CD4-positive, alpha-beta T cell treated with Interleukin-17A for 4 hours (primary cell): ENCODE measurements at regions not wholly inside any gene's neighbourhood (a gene's known extent, or its start where the extent isn't known, plus 50 kb on each side); places are given as distances from the start of the nearest gene placed in this dataset.
"Not testable (repeated sequence)": the region's sequence is repeated elsewhere in the genome, so short reads cannot be mapped to it uniquely, and the experiment has no call there.

Source experiments
- DNase-seq: peaks from one replicate; pipeline ENCODE4 v3.0.0-alpha.2; 2020; ENCODE audit warnings: mixed read lengths

GRCh38 chr4:57305836-57306235 lies 195.7 kb upstream of the IGFBP7 start:
- DNase-seq, result no peak

GRCh38 chr4:57303012-57303751 lies 193.0 kb upstream of the IGFBP7 start:
- DNase-seq, result no peak

DNA sequence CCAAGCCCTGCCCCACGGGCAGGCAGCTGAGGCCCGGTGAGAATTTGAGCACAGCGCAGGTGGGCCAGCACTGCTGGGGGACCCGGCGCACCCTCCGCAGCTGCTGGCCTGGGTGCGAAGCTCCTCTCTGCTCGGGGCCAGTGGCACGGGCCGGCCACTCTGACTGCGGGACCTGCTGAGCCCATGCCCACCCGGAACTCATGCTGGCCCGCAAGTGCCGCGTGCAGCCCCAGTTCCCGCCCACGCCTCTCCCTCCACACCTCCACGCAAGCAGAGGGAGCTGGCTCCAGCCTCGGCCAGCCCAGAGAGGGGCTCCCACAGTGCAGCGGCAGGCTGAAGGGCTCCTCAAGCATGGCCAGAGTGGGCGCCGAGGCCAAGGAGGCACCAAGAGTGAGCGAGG lies 190.1 kb upstream of the IGFBP7 start:
- not testable (repeated sequence) for DNase-seq

GRCh38 chr4:57291911-57292310 lies 181.7 kb upstream of the IGFBP7 start:
- DNase-seq, result no peak

- DNase-seq, result no peak
Observed at GRCh38 chr4:57287687-57288604, 177.8 kb upstream of the IGFBP7 start.

DNA sequence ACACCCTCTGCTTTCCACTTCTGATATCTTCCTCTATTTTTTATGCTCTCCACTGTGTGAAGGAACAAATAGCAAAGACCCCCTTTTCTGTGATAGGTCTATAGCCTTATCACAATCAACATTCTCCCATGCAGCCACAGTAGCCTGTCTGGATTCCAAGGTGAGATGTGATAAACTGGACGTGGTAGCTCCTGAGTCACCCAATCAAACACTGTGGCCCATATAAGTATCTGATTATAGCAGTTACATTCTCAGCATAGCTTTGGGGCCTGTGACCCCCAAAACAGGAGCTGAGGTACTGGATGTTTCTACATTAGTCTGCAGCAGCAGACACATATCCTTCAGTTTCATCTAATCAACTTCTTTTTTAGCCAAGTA lies 172.7 kb upstream of the IGFBP7 start:
- DNase-seq, result no peak

- DNase-seq, result no peak
Observed at GRCh38 chr4:57280481-57280880, 170.3 kb upstream of the IGFBP7 start.

DNA sequence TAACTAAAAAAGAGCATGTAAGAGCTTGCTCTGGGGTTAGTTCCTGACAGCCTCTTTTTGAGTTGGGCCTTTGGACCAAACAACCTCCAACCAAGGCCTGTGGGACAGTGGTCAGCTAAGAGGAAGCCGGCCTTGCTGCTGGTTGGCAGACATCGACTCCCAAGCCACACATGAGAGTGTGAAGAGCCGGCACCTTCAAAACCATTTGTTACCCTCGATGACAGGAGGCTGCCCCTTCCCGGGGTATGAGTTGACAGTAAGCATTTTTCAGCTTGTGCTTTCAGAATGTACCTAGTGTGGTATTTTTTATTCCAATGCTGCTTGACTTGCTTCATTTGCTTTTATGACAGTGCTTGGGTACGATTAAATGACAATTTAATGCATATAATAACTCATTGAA lies 168.6 kb upstream of the IGFBP7 start:
- no peak for DNase-seq

DNA sequence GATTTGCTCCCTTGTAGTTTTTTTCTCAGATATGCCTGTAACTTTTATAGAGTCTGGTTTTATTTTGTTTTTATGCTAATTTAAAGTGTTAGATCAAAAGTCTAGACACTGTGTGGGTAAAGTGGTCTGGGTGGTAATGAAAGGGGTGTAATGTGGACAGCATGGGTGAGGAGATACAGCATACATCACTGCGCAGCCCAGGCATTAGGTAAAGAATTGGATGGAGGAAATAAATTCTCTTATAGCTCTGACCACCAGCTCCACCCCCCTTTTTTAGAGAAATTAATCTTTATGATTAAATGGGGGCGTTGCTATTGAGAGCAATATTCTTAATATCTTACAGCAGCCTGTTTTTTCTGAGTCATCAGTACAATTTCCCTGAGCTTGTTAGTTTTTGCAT lies 163.9 kb upstream of the IGFBP7 start:
- DNase-seq, result no peak

GRCh38 chr4:57270346-57270745 lies 160.2 kb upstream of the IGFBP7 start:
- no peak for DNase-seq

GRCh38 chr4:57265831-57266582 lies 155.8 kb upstream of the IGFBP7 start:
- DNase-seq, result no peak

DNA sequence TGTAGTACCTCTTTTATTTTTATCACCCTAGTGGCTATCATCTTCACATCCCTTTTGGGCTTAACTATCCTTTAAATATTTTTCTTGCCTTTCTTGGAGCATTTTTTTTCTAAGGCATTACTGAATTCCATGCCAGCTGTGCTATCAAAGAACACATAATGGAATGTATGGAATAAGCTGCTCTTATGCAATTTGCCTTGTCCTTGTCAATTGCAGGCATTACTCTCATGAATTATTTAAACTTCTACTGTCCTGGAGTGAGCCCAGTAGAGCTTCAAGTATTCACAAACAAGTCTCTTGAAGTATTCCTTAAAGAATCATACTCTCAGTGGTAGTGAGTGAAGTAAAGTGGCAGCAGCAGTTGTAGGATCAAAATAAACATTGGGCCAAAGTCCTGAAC lies 144.6 kb upstream of the IGFBP7 start:
- no peak for DNase-seq

- DNase-seq, result no peak
Observed at GRCh38 chr4:57249083-57249482, 138.9 kb upstream of the IGFBP7 start.

GRCh38 chr4:57243076-57243475 lies 132.9 kb upstream of the IGFBP7 start:
- DNase-seq, result no peak

DNA sequence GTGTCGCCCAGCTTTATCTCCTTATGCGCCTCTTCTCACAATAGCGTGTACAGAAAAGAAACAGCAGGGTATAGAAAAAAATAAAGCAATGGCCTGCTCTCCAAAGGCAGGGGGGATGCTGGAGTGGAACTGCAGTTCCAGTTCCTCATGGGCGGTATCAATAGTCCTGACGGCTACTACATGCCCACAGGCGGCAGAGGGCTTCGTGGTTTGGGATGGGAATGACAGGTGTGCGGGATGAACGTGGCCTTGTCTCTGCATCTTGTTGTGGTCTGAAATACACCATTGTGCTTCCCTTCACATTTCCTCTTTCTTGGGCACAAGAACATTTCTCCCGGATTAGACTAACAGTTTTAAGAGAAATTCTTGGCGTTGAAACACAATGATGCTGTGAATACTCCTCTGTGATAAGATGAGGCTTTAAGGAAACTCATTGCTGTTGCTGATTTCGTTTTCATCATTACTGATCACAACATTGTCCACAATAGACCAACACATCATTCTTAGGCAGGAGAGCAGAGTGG lies 124.1 kb upstream of the IGFBP7 start:
- no peak for DNase-seq

- DNase-seq, result no peak
Observed at GRCh38 chr4:57233386-57233785, 123.2 kb upstream of the IGFBP7 start.

DNA sequence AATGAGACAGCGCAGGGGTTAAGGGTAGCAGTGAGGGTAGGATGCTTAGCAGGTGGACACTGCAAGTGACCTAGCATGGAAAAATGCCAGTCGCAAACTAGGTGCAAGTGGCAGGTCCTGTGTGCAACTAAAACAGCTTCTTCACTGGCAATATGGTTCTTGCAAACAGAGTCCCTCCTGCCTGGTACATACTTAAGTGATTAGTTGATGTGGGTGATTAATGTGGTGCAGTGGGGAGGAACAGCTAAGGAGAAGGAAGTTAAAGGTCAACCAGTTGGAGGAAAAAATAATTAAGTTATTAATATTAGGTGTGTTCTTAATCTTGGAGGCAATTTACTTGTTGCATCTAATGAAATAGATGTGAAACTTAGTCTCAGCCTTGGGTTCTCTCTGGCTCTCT lies 121.6 kb upstream of the IGFBP7 start:
- DNase-seq, result no peak

DNA sequence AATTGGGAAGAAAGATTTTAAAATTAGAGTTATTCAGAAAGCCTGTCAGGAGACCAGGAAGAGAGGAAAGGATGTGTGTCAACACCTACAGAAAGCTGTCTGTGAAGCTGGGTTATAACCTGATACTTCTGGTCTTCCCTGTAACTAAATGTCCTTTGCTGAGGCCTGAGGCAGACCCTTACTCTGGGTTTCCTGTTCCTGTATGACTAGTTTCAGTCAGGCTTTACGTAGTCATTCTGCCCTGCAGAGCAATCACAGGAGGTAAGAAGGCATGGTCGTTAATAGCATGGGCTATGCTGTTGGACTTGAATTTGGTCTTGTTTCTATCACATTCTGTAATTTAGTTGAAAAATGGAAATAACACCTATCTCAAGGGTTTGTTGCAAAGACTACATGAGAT lies 110.5 kb upstream of the IGFBP7 start:
- no peak for DNase-seq

- no peak for DNase-seq
Observed at GRCh38 chr4:57220172-57220571, 110.0 kb upstream of the IGFBP7 start.

- DNase-seq, result no peak
Observed at GRCh38 chr4:57219431-57219830, 109.2 kb upstream of the IGFBP7 start.

DNA sequence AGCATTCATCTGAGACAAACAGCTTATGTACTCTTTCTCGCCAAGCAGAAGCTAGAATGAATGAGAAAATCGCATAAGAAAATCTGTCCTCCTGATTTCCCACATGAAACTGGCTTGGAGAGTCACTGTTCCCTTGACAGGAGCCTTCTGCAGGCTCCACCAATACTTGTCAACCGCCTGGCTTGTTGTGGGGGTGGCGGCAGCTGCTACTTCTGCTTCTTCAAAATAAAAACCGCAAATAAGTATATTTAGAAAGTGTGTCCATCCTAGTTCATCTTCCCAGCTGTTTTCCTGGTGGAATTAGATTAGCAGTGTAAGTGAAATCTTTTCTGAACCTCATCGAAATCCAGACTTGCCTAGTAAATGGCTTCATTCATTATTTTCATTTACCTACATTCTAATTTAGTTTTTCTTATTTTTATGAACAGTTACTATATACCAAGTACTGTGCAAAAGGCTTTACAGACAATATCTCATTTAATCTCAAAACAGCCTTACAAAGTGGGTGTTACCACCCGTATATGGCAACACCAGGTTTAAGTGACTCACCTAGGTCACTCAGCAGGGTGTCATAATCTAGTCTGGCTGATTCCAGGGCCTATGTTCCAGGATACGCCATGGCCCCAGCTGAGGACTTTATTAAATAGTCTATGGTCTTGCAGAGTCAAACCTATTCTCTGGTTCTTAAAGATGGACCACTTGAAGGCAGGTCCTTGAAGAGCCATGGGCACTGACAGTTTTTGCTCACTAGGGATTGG lies 104.6 kb upstream of the IGFBP7 start:
- DNase-seq, result no peak

- no peak for DNase-seq
Observed at GRCh38 chr4:57211131-57211530, 100.9 kb upstream of the IGFBP7 start.

DNA sequence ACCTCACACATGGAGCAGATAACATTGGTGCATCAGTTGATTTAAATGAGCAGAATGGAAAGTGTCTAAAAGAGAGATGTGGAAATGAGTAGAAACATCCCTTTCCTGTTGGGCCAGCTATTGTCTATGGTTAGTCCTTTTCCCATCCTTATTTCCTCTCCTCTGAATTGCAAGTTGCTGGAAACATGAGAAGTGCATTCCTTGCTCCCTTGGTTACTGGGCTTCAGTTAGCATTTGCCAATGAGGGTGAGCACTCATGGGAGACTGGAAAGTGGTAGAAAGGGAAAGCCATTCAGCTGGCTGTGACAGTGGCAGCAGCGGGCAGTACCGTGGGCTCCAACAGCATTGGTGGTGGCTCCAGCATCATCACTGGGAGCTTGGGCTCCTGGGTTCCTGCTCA lies 96.0 kb upstream of the IGFBP7 start:
- DNase-seq, result no peak
